Skin epidermis (tissue), 12 donors: ENCODE measurements at regions not wholly inside any gene's neighbourhood (a gene's known extent, or its start where the extent isn't known, plus 50 kb on each side); places are given as distances from the start of the nearest gene placed in this dataset.

Experiments
- H3K27ac ChIP-seq, 21 experiments: fragments of 200-600 bp; sonication (generic) in 11 of 21; one replicate each; pipeline ENCODE4 v1.5.0; 2020; ENCODE audit warnings: mild to moderate bottlenecking in 3 of 21, inconsistent platforms in 2 of 21, moderate library complexity in 2 of 21
- H3K4me3 ChIP-seq, 7 experiments: fragments of 200-600 bp; sonication (generic) in 2 of 7; one replicate each; pipeline ENCODE4 v1.5.0; 2020; ENCODE audit warnings: inconsistent platforms in 2 of 7, mild to moderate bottlenecking in 2 of 7, moderate library complexity in 1 of 7

- H3K4me3 ChIP-seq = no peak overlapping the region
- H3K27ac ChIP-seq = no peak overlapping the region
Measured at GRCh38 chr6:47093169-47093568, 51.0 kb upstream of the ADGRF1 start.

- no peak overlapping the region for H3K27ac ChIP-seq
- H3K4me3 ChIP-seq = no peak overlapping the region
Measured at GRCh38 chr6:47091886-47092668, 49.9 kb upstream of the ADGRF1 start.
